ENCODE measurements at regions not wholly inside any gene's neighbourhood (a gene's known extent, or its start where the extent isn't known, plus 50 kb on each side); places are given as distances from the start of the nearest gene placed in this dataset.

GRCh38 chr4:125828346-125828745 lies 513.6 kb downstream of the FAT4 start:
- H3K9ac ChIP-seq (ENCODE audit: low read depth in 1 of 2, low read length in 2 of 2) = no peak overlapping the region
- H3K36me3 ChIP-seq (ENCODE audit: control insufficient read depth in 2 of 2, insufficient read depth in 2 of 2, low read length in 2 of 2) = no peaks in the 10 kb centered on the region
- no peaks in the 10 kb centered on the region for H3K9me3 ChIP-seq (ENCODE audit: control insufficient read depth in 2 of 2, low read length in 2 of 2)
- H3K4me3 ChIP-seq (ENCODE audit: low read length in 2 of 2) = no peak overlapping the region
- no peaks in the 10 kb centered on the region for H3K27me3 ChIP-seq (ENCODE audit: control insufficient read depth in 2 of 2, insufficient read depth in 2 of 2, low read length in 2 of 2)
- no peak overlapping the region for H3K27ac ChIP-seq (ENCODE audit: low read depth in 2 of 2, low read length in 2 of 2)
- no peaks in the 10 kb centered on the region for H3K4me1 ChIP-seq (ENCODE audit: control insufficient read depth in 2 of 2, insufficient read depth in 2 of 2, low read length in 2 of 2)

- H3K4me1 ChIP-seq (ENCODE audit: control insufficient read depth in 2 of 2, insufficient read depth in 2 of 2, low read length in 2 of 2) = no peaks in the 10 kb centered on the region
- H3K9ac ChIP-seq (ENCODE audit: low read depth in 1 of 2, low read length in 2 of 2) = no peak overlapping the region
- H3K27ac ChIP-seq (ENCODE audit: low read depth in 2 of 2, low read length in 2 of 2) = no peak overlapping the region
- H3K4me3 ChIP-seq (ENCODE audit: low read length in 2 of 2) = no peak overlapping the region
- no peaks in the 10 kb centered on the region for H3K9me3 ChIP-seq (ENCODE audit: control insufficient read depth in 2 of 2, low read length in 2 of 2)
- no peaks in the 10 kb centered on the region for H3K36me3 ChIP-seq (ENCODE audit: control insufficient read depth in 2 of 2, insufficient read depth in 2 of 2, low read length in 2 of 2)
- no peaks in the 10 kb centered on the region for H3K27me3 ChIP-seq (ENCODE audit: control insufficient read depth in 2 of 2, insufficient read depth in 2 of 2, low read length in 2 of 2)
Observed at GRCh38 chr4:125832161-125832560, 517.4 kb downstream of the FAT4 start.

- H3K27ac ChIP-seq (ENCODE audit: low read depth in 2 of 2, low read length in 2 of 2) = no peak overlapping the region
- no peaks in the 10 kb centered on the region for H3K4me1 ChIP-seq (ENCODE audit: control insufficient read depth in 2 of 2, insufficient read depth in 2 of 2, low read length in 2 of 2)
- no peak overlapping the region for H3K9ac ChIP-seq (ENCODE audit: low read depth in 1 of 2, low read length in 2 of 2)
- H3K36me3 ChIP-seq (ENCODE audit: control insufficient read depth in 2 of 2, insufficient read depth in 2 of 2, low read length in 2 of 2) = no peaks in the 10 kb centered on the region
- H3K27me3 ChIP-seq (ENCODE audit: control insufficient read depth in 2 of 2, insufficient read depth in 2 of 2, low read length in 2 of 2) = no peaks in the 10 kb centered on the region
- H3K9me3 ChIP-seq (ENCODE audit: control insufficient read depth in 2 of 2, low read length in 2 of 2) = no peaks in the 10 kb centered on the region
- no peak overlapping the region for H3K4me3 ChIP-seq (ENCODE audit: low read length in 2 of 2)
Observed at GRCh38 chr4:125836597-125837195, 521.9 kb downstream of the FAT4 start.

- Histone ChIP-seq H3K9ac (ENCODE audit: low read depth in 1 of 2, low read length in 2 of 2) (no peak overlapping the region), H3K36me3 (ENCODE audit: control insufficient read depth in 2 of 2, insufficient read depth in 2 of 2, low read length in 2 of 2) (no peaks in the 10 kb centered on the region), H3K27me3 (ENCODE audit: control insufficient read depth in 2 of 2, insufficient read depth in 2 of 2, low read length in 2 of 2) (no peaks in the 10 kb centered on the region), H3K4me1 (ENCODE audit: control insufficient read depth in 2 of 2, insufficient read depth in 2 of 2, low read length in 2 of 2) (no peaks in the 10 kb centered on the region), H3K9me3 (ENCODE audit: control insufficient read depth in 2 of 2, low read length in 2 of 2) (no peaks in the 10 kb centered on the region), H3K27ac (ENCODE audit: low read depth in 2 of 2, low read length in 2 of 2) (no peak overlapping the region), H3K4me3 (ENCODE audit: low read length in 2 of 2) (no peak overlapping the region)
Observed at GRCh38 chr4:125837493-125838201, 522.9 kb downstream of the FAT4 start.

- no peaks in the 10 kb centered on the region for H3K9me3 ChIP-seq (ENCODE audit: control insufficient read depth in 2 of 2, low read length in 2 of 2)
- no peaks in the 10 kb centered on the region for H3K27me3 ChIP-seq (ENCODE audit: control insufficient read depth in 2 of 2, insufficient read depth in 2 of 2, low read length in 2 of 2)
- H3K36me3 ChIP-seq (ENCODE audit: control insufficient read depth in 2 of 2, insufficient read depth in 2 of 2, low read length in 2 of 2) = no peaks in the 10 kb centered on the region
- H3K4me3 ChIP-seq (ENCODE audit: low read length in 2 of 2) = no peak overlapping the region
- no peak overlapping the region for H3K9ac ChIP-seq (ENCODE audit: low read depth in 1 of 2, low read length in 2 of 2)
- no peaks in the 10 kb centered on the region for H3K4me1 ChIP-seq (ENCODE audit: control insufficient read depth in 2 of 2, insufficient read depth in 2 of 2, low read length in 2 of 2)
- no peak overlapping the region for H3K27ac ChIP-seq (ENCODE audit: low read depth in 2 of 2, low read length in 2 of 2)
Observed at GRCh38 chr4:125838202-125838601, 523.4 kb downstream of the FAT4 start.

- H3K36me3 ChIP-seq (ENCODE audit: control insufficient read depth in 2 of 2, insufficient read depth in 2 of 2, low read length in 2 of 2) = no peaks in the 10 kb centered on the region
Observed at GRCh38 chr4:125838924-125839323, 524.2 kb downstream of the FAT4 start.

GRCh38 chr4:125843947-125844346 lies 529.2 kb downstream of the FAT4 start:
- Histone ChIP-seq H3K9me3 (ENCODE audit: control insufficient read depth in 2 of 2, low read length in 2 of 2) (no peaks in the 10 kb centered on the region), H3K9ac (ENCODE audit: low read depth in 1 of 2, low read length in 2 of 2) (no peak overlapping the region), H3K4me1 (ENCODE audit: control insufficient read depth in 2 of 2, insufficient read depth in 2 of 2, low read length in 2 of 2) (no peaks in the 10 kb centered on the region), H3K27me3 (ENCODE audit: control insufficient read depth in 2 of 2, insufficient read depth in 2 of 2, low read length in 2 of 2) (no peaks in the 10 kb centered on the region), H3K36me3 (ENCODE audit: control insufficient read depth in 2 of 2, insufficient read depth in 2 of 2, low read length in 2 of 2) (no peaks in the 10 kb centered on the region), H3K27ac (ENCODE audit: low read depth in 2 of 2, low read length in 2 of 2) (no peak overlapping the region), H3K4me3 (ENCODE audit: low read length in 2 of 2) (no peak overlapping the region)

More at GRCh38 chr4:125838924-125839323, 524.2 kb downstream of the FAT4 start:
- Histone ChIP-seq H3K9ac (ENCODE audit: low read depth in 1 of 2, low read length in 2 of 2) (no peak overlapping the region), H3K4me1 (ENCODE audit: control insufficient read depth in 2 of 2, insufficient read depth in 2 of 2, low read length in 2 of 2) (no peaks in the 10 kb centered on the region), H3K27ac (ENCODE audit: low read depth in 2 of 2, low read length in 2 of 2) (no peak overlapping the region), H3K27me3 (ENCODE audit: control insufficient read depth in 2 of 2, insufficient read depth in 2 of 2, low read length in 2 of 2) (no peaks in the 10 kb centered on the region), H3K9me3 (ENCODE audit: control insufficient read depth in 2 of 2, low read length in 2 of 2) (no peaks in the 10 kb centered on the region), H3K4me3 (ENCODE audit: low read length in 2 of 2) (no peak overlapping the region)

GRCh38 chr4:125847518-125847917 lies 532.8 kb downstream of the FAT4 start:
- no peaks in the 10 kb centered on the region for H3K9me3 ChIP-seq (ENCODE audit: control insufficient read depth in 2 of 2, low read length in 2 of 2)
- no peaks in the 10 kb centered on the region for H3K4me1 ChIP-seq (ENCODE audit: control insufficient read depth in 2 of 2, insufficient read depth in 2 of 2, low read length in 2 of 2)
- H3K27ac ChIP-seq (ENCODE audit: low read depth in 2 of 2, low read length in 2 of 2) = no peak overlapping the region
- no peaks in the 10 kb centered on the region for H3K36me3 ChIP-seq (ENCODE audit: control insufficient read depth in 2 of 2, insufficient read depth in 2 of 2, low read length in 2 of 2)
- H3K4me3 ChIP-seq (ENCODE audit: low read length in 2 of 2) = no peak overlapping the region
- no peaks in the 10 kb centered on the region for H3K27me3 ChIP-seq (ENCODE audit: control insufficient read depth in 2 of 2, insufficient read depth in 2 of 2, low read length in 2 of 2)
- H3K9ac ChIP-seq (ENCODE audit: low read depth in 1 of 2, low read length in 2 of 2) = no peak overlapping the region

- H3K27ac ChIP-seq (ENCODE audit: low read depth in 2 of 2, low read length in 2 of 2) = no peak overlapping the region
- H3K36me3 ChIP-seq (ENCODE audit: control insufficient read depth in 2 of 2, insufficient read depth in 2 of 2, low read length in 2 of 2) = no peaks in the 10 kb centered on the region
- no peak overlapping the region for H3K4me3 ChIP-seq (ENCODE audit: low read length in 2 of 2)
- no peak overlapping the region for H3K9ac ChIP-seq (ENCODE audit: low read depth in 1 of 2, low read length in 2 of 2)
- no peaks in the 10 kb centered on the region for H3K9me3 ChIP-seq (ENCODE audit: control insufficient read depth in 2 of 2, low read length in 2 of 2)
- no peaks in the 10 kb centered on the region for H3K27me3 ChIP-seq (ENCODE audit: control insufficient read depth in 2 of 2, insufficient read depth in 2 of 2, low read length in 2 of 2)
- no peaks in the 10 kb centered on the region for H3K4me1 ChIP-seq (ENCODE audit: control insufficient read depth in 2 of 2, insufficient read depth in 2 of 2, low read length in 2 of 2)
Observed at GRCh38 chr4:125849869-125850268, 535.1 kb downstream of the FAT4 start.

GRCh38 chr4:125891597-125892258 lies 577.0 kb downstream of the FAT4 start:
- Histone ChIP-seq H3K27ac (ENCODE audit: low read depth in 2 of 2, low read length in 2 of 2) (no peak overlapping the region), H3K9ac (ENCODE audit: low read depth in 1 of 2, low read length in 2 of 2) (no peak overlapping the region), H3K36me3 (ENCODE audit: control insufficient read depth in 2 of 2, insufficient read depth in 2 of 2, low read length in 2 of 2) (no peaks in the 10 kb centered on the region), H3K9me3 (ENCODE audit: control insufficient read depth in 2 of 2, low read length in 2 of 2) (no peaks in the 10 kb centered on the region), H3K4me1 (ENCODE audit: control insufficient read depth in 2 of 2, insufficient read depth in 2 of 2, low read length in 2 of 2) (no peaks in the 10 kb centered on the region), H3K27me3 (ENCODE audit: control insufficient read depth in 2 of 2, insufficient read depth in 2 of 2, low read length in 2 of 2) (no peaks in the 10 kb centered on the region), H3K4me3 (ENCODE audit: low read length in 2 of 2) (no peak overlapping the region)

All from mucosa of rectum (tissue), 2 donors.